GM03348 (cell line): ENCODE measurements at regions not wholly inside any gene's neighbourhood (a gene's known extent, or its start where the extent isn't known, plus 50 kb on each side); places are given as distances from the start of the nearest gene placed in this dataset.

Experiments used
- DNase-seq: peaks from one replicate; pipeline ENCODE4 v3.0.0; 2012; ENCODE audit warnings: low spot score

GRCh38 chr9:89747596-89747995, 142.8 kb downstream of the GADD45G start:
- DNase-seq = no peak

GRCh38 chr9:89748021-89748670, 143.3 kb downstream of the GADD45G start:
- DNase-seq = no peak

- no peak for DNase-seq
Measured at GRCh38 chr9:89748831-89749499, 144.2 kb downstream of the GADD45G start.

- no peak for DNase-seq
Measured at GRCh38 chr9:89749500-89750116, 144.8 kb downstream of the GADD45G start.

GRCh38 chr9:89750117-89750791, 145.4 kb downstream of the GADD45G start:
- DNase-seq = no peak

GRCh38 chr9:89751079-89751825, 146.4 kb downstream of the GADD45G start:
- no peak for DNase-seq

- no peak for DNase-seq
Measured at GRCh38 chr9:89752154-89752553, 147.3 kb downstream of the GADD45G start.

GRCh38 chr9:89753472-89754055, 148.8 kb downstream of the GADD45G start:
- DNase-seq = no peak

GRCh38 chr9:89754193-89754592, 149.4 kb downstream of the GADD45G start:
- no peak for DNase-seq

- no peak for DNase-seq
Measured at GRCh38 chr9:89755821-89756220, 151.0 kb downstream of the GADD45G start.

- no peak for DNase-seq
Measured at GRCh38 chr9:89756891-89757537, 152.2 kb downstream of the GADD45G start.

- DNase-seq = no peak
Measured at GRCh38 chr9:89757776-89758528, 153.1 kb downstream of the GADD45G start.

GRCh38 chr9:89759572-89759971, 154.8 kb downstream of the GADD45G start:
- DNase-seq = no peak

- no peak for DNase-seq
Measured at GRCh38 chr9:89760123-89760522, 155.3 kb downstream of the GADD45G start.

- DNase-seq = no peak
Measured at GRCh38 chr9:89764217-89764616, 159.4 kb downstream of the GADD45G start.

GRCh38 chr9:89765211-89765946, 160.6 kb downstream of the GADD45G start:
- no peak for DNase-seq

- DNase-seq = no peak
Measured at GRCh38 chr9:89766991-89767390, 162.2 kb downstream of the GADD45G start.

GRCh38 chr9:89768051-89768450, 163.2 kb downstream of the GADD45G start:
- no peak for DNase-seq

- no peak for DNase-seq
Measured at GRCh38 chr9:89768650-89769071, 163.8 kb downstream of the GADD45G start.
